OCI-LY7 (cell line): ENCODE measurements at regions not wholly inside any gene's neighbourhood (a gene's known extent, or its start where the extent isn't known, plus 50 kb on each side); places are given as distances from the start of the nearest gene placed in this dataset.

Source experiments
- CTCF ChIP-seq: fragments of 200-600 bp; sonication (generic); conservative IDR thresholded peaks from 2 replicates; pipeline ENCODE4 v1.5.1; 2014; ENCODE audit warnings: mild to moderate bottlenecking, antibody characterized with exemption, low read length, moderate library complexity, mixed read lengths
- EZH2phosphoT487 ChIP-seq: fragments of 200-600 bp; sonication (generic); IDR thresholded peaks from 2 replicates; pipeline ENCODE4 v1.6.1; 2018; ENCODE audit warnings: low read depth, borderline replicate concordance, mild to moderate bottlenecking, mixed run types, antibody characterized with exemption, low read length, moderate library complexity, mixed read lengths

- TF ChIP-seq CTCF: no peak
- no peak for TF ChIP-seq EZH2phosphoT487
These were observed 82.8 kb upstream of the ATP8B1 start for GRCh38 chr18:57885931-57886330.
